IMR-90 (cell line): ENCODE measurements at regions not wholly inside any gene's neighbourhood (a gene's known extent, or its start where the extent isn't known, plus 50 kb on each side); places are given as distances from the start of the nearest gene placed in this dataset.

Experiments
- CEBPB ChIP-seq: IDR thresholded peaks from 2 replicates; pipeline ENCODE4 v1.6.1; 2012; ENCODE audit warnings: low read depth, low read length, improper control_type of control experiment
- CHD1 ChIP-seq: IDR thresholded peaks from 2 replicates; pipeline ENCODE4 v1.6.1; 2012; ENCODE audit warnings: low read depth, low read length, improper control_type of control experiment
- MAFK ChIP-seq: IDR thresholded peaks from 2 replicates; pipeline ENCODE4 v1.6.1; 2012; ENCODE audit warnings: low read depth, low read length, improper control_type of control experiment
- POLR2A ChIP-seq: IDR thresholded peaks from 2 replicates; pipeline ENCODE4 v1.6.1; 2012; ENCODE audit warnings: mild to moderate bottlenecking, low read depth, low read length
- RAD21 ChIP-seq: IDR thresholded peaks from 2 replicates; pipeline ENCODE4 v1.6.1; 2012; ENCODE audit warnings: low read length, improper control_type of control experiment
- TF ChIP-seq, protein P1 (sequence below): fragments of 150-350 bp; IDR thresholded peaks from 2 replicates; pipeline ENCODE4 v1.6.1; 2017; ENCODE audit warnings: mild to moderate bottlenecking, antibody characterized with exemption, low read length, low read depth
- TF ChIP-seq, protein P2 (sequence below): conservative IDR thresholded peaks from 2 replicates; pipeline ENCODE4 v1.5.1; 2012; ENCODE audit warnings: mild to moderate bottlenecking, low read depth, low read length, improper control_type of control experiment

- TF ChIP-seq RAD21 (no peak), POLR2A (no peak), CHD1 (no peak), CEBPB (no peak), MAFK (no peak)
- TF ChIP-seq, protein P1, sequence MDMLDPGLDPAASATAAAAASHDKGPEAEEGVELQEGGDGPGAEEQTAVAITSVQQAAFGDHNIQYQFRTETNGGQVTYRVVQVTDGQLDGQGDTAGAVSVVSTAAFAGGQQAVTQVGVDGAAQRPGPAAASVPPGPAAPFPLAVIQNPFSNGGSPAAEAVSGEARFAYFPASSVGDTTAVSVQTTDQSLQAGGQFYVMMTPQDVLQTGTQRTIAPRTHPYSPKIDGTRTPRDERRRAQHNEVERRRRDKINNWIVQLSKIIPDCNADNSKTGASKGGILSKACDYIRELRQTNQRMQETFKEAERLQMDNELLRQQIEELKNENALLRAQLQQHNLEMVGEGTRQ, result no peak
- TF ChIP-seq, protein P2, sequence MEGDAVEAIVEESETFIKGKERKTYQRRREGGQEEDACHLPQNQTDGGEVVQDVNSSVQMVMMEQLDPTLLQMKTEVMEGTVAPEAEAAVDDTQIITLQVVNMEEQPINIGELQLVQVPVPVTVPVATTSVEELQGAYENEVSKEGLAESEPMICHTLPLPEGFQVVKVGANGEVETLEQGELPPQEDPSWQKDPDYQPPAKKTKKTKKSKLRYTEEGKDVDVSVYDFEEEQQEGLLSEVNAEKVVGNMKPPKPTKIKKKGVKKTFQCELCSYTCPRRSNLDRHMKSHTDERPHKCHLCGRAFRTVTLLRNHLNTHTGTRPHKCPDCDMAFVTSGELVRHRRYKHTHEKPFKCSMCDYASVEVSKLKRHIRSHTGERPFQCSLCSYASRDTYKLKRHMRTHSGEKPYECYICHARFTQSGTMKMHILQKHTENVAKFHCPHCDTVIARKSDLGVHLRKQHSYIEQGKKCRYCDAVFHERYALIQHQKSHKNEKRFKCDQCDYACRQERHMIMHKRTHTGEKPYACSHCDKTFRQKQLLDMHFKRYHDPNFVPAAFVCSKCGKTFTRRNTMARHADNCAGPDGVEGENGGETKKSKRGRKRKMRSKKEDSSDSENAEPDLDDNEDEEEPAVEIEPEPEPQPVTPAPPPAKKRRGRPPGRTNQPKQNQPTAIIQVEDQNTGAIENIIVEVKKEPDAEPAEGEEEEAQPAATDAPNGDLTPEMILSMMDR, result no peak
These were observed 54.2 kb upstream of the IRX4 start for GRCh38 chr5:1936901-1937300.
